HFFc6 (cell line): ENCODE measurements at regions not wholly inside any gene's neighbourhood (a gene's known extent, or its start where the extent isn't known, plus 50 kb on each side); places are given as distances from the start of the nearest gene placed in this dataset.

Experiments
- DNase-seq: peaks from one replicate; pipeline ENCODE4 v3.0.0-alpha.2; 2018
- H3K27ac Mint-ChIP-seq: 2 replicates; pipeline ENCODE4 v1.8.0; 2020; ENCODE audit warnings: mild to moderate bottlenecking, mixed read lengths
- H3K27me3 Mint-ChIP-seq: 2 replicates; pipeline ENCODE4 v1.8.0; 2021; ENCODE audit warnings: mild to moderate bottlenecking, moderate library complexity, mixed read lengths; ENCODE audit not compliant: insufficient read depth
- H3K36me3 Mint-ChIP-seq: 2 replicates; pipeline ENCODE4 v1.8.0; 2021; ENCODE audit warnings: low read depth, mixed read lengths
- H3K4me1 Mint-ChIP-seq: 2 replicates; pipeline ENCODE4 v1.8.0; 2020; ENCODE audit warnings: low read depth, mixed read lengths
- H3K4me3 Mint-ChIP-seq: 2 replicates; pipeline ENCODE4 v1.8.0; 2020; ENCODE audit warnings: mild to moderate bottlenecking, moderate library complexity, mixed read lengths
- H3K9me3 Mint-ChIP-seq: 2 replicates; pipeline ENCODE4 v1.8.0; 2020; ENCODE audit warnings: mild to moderate bottlenecking, mixed read lengths
- TF ChIP-seq, protein P1 (sequence below): fragments of 200-600 bp; sonication (generic); IDR thresholded peaks from 2 replicates; pipeline ENCODE4 v1.5.0; 2021; ENCODE audit warnings: antibody characterized with exemption, mild to moderate bottlenecking

DNA sequence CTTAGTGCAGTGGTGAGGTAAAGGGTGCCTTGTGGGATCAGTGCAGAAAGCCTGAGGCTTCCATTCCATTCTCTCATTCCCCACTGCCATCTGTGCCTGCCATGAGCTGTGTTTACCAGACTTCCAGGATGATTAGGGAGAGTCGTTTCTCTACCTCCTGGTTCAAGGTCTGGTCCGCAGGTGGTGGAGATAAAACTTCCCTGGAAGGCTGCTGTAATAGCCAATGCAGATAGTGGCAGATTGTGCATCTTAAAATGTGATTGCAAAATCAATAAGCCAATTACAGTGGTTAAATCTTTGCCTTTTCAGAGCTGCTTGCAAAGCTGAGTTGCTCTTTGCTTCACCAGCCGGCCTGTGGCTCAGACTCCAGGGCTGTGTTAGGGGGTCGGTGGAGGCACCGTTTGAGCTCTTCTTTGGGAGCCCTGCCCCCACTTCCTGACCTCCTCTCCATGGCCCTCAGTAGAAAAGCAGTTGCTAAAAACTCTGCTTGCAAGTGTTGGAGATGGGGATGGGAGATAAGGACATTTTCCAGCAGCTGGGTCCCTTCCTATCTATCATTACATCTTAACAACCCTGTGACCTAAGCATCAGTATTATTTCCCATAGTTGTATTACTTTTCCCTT lies 95.2 kb upstream of the HS6ST1 start:
- no peak overlapping the region for H3K4me3 Mint-ChIP-seq
- no peak overlapping the region for H3K27ac Mint-ChIP-seq
- peaks cover 6% of the 10 kb centered on the region; the same call in 1 of the 2 replicates for H3K9me3 Mint-ChIP-seq
- DNase-seq: no peak
- H3K4me1 Mint-ChIP-seq: peaks cover 25% of the 10 kb centered on the region
- TF ChIP-seq, protein P1, sequence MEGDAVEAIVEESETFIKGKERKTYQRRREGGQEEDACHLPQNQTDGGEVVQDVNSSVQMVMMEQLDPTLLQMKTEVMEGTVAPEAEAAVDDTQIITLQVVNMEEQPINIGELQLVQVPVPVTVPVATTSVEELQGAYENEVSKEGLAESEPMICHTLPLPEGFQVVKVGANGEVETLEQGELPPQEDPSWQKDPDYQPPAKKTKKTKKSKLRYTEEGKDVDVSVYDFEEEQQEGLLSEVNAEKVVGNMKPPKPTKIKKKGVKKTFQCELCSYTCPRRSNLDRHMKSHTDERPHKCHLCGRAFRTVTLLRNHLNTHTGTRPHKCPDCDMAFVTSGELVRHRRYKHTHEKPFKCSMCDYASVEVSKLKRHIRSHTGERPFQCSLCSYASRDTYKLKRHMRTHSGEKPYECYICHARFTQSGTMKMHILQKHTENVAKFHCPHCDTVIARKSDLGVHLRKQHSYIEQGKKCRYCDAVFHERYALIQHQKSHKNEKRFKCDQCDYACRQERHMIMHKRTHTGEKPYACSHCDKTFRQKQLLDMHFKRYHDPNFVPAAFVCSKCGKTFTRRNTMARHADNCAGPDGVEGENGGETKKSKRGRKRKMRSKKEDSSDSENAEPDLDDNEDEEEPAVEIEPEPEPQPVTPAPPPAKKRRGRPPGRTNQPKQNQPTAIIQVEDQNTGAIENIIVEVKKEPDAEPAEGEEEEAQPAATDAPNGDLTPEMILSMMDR: no peak
- no peaks in the 10 kb centered on the region for H3K36me3 Mint-ChIP-seq
- H3K27me3 Mint-ChIP-seq: peaks cover 5% of the 10 kb centered on the region; the same call in 1 of the 2 replicates

DNA sequence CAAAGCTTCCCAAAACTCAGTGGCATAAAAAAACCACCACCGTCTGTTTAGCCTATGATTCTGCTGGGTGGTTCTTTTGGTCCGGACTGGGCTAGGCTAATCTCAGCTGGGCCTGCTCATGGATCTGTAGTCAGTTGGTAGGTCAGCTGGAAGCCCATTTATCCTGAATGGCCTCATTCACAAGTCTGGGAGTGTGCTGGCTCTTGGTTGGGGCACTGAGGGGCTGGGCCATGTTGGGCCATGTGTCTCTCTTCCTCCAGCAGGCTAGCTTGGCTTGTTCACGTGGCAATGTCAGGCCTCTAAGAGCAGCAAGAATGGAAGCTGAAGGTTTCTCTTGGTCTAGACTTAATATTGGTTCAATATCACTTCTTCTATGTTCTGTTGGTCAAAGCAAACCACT lies 95.7 kb upstream of the HS6ST1 start:
- no peak overlapping the region for H3K27ac Mint-ChIP-seq
- no peak for DNase-seq
- no peak overlapping the region for H3K4me3 Mint-ChIP-seq
- peaks cover 6% of the 10 kb centered on the region for H3K9me3 Mint-ChIP-seq
- H3K27me3 Mint-ChIP-seq: peaks cover 3% of the 10 kb centered on the region; the same call in 1 of the 2 replicates
- no peaks in the 10 kb centered on the region for H3K36me3 Mint-ChIP-seq
- H3K4me1 Mint-ChIP-seq: peaks cover 20% of the 10 kb centered on the region
- TF ChIP-seq, protein P1: no peak

DNA sequence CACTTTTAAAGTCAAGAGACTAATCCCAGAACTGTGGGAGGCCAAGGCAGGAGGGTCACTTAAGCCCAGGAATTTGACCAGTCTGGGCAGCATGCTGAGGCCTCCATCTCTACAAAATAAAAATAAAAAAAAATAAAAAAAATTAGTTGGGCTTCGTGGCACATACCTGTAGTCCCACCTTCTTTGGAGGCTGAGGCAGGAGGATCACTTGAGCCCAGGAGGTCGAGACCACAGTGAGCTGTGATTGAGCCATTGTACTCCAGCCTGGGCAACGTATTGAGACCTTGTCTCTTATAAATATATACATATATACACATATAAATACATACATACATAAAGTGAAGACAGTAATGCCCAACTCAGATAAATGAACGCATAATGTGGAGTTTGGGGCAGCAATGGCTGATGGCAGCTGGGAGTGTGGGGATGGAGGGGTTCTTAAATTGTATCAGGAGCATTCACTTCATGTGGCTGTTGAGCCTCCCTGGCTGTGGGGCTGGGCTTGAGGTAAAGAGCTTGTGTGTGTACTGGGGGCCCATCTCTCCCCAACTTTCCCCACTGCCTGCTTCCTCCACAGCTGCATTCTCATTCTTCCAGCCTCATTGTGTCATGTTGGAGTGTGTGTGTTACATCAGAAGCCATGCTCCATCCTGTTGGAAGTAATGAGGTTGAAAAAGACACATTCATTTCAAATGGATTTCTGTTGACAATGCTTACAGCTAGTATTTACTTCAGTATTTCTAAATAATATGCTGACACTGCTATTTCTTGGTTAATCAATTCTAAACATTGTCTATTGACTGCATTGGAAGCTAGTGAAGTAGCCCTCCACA lies 96.5 kb upstream of the HS6ST1 start:
- Mint-ChIP-seq H3K9me3 (peaks cover 9% of the 10 kb centered on the region), H3K36me3 (no peaks in the 10 kb centered on the region), H3K4me1 (peaks cover 26% of the 10 kb centered on the region), H3K27ac (no peak overlapping the region), H3K27me3 (peaks cover 3% of the 10 kb centered on the region; the same call in 1 of the 2 replicates), H3K4me3 (no peak overlapping the region)
- DNase-seq: no peak
- TF ChIP-seq, protein P1: no peak

DNA sequence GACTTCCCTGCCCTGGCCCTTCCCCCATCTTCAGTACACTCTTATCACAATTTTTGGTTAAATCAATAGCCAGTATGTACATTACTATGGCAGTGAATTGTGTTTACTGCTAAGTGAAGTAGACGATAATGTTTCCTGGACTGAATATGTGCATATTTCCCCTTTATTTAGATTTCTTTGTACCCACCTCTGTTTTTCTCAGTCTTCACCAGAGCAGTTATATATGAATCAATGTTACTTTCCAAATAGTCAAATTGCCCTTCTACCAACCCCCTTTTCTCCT lies 97.1 kb upstream of the HS6ST1 start:
- TF ChIP-seq, protein P1: no peak
- H3K9me3 Mint-ChIP-seq: peaks cover 9% of the 10 kb centered on the region
- no peaks in the 10 kb centered on the region for H3K36me3 Mint-ChIP-seq

DNA sequence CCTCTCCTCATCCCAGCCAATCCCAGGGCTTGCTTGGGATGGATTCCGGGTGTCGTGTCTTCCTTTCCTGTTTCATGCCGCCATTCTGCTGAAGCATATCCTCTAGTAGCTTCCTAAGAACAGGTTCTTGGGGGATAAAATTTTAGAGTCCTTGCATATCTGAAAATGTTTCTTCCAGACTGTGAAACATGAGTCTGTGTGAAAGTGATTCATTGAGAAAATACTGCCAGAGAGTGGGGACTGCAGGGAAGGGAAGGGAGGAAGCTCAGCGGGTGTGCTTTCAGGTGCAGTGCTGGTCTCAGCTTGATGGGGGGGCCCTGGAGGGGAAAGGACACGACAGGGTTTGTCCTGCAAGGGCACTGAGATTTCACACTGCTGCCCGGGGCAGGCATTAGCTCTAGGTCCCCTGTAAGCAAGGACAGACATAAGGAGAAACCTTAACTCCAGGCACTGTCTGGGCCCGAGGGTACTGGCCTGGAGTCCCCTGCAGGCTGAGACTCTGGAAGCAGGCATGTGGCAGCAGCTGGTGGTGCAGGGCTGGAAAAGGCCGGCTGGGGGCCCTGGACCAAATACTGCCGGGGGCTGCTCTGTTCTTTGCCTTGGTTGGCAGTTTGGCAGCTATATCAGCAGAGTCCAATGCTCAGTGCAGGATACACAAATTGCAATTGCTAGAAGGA lies 97.6 kb upstream of the HS6ST1 start:
- H3K4me3 Mint-ChIP-seq: no peak overlapping the region
- peaks cover 37% of the 10 kb centered on the region for H3K4me1 Mint-ChIP-seq
- no peak overlapping the region for H3K27ac Mint-ChIP-seq
- H3K9me3 Mint-ChIP-seq: peaks cover 9% of the 10 kb centered on the region
- H3K27me3 Mint-ChIP-seq: peaks cover 3% of the 10 kb centered on the region; the same call in 1 of the 2 replicates
- no peak for DNase-seq
- TF ChIP-seq, protein P1: no peak
- no peaks in the 10 kb centered on the region for H3K36me3 Mint-ChIP-seq

More for the DNA sequence above, 97.1 kb upstream of the HS6ST1 start:
- Mint-ChIP-seq H3K27me3 (peaks cover 3% of the 10 kb centered on the region; the same call in 1 of the 2 replicates), H3K4me3 (no peak overlapping the region), H3K27ac (no peak overlapping the region), H3K4me1 (peaks cover 32% of the 10 kb centered on the region)
- DNase-seq: no peak
